ENCODE measurements at regions not wholly inside any gene's neighbourhood (a gene's known extent, or its start where the extent isn't known, plus 50 kb on each side); places are given as distances from the start of the nearest gene placed in this dataset.

- TF ChIP-seq POLR2A (IDR thresholded peaks at IDR 0.05; ENCODE audit: low read length): no peak
- TF ChIP-seq GATA1 (IDR thresholded peaks at IDR 0.05; ENCODE audit: low read depth, low read length): no peak
Observed at GRCh38 chr1:234988536-234988935, 140.1 kb downstream of the TOMM20 start.
